ENCODE measurements at regions not wholly inside any gene's neighbourhood (a gene's known extent, or its start where the extent isn't known, plus 50 kb on each side); places are given as distances from the start of the nearest gene placed in this dataset.

DNA sequence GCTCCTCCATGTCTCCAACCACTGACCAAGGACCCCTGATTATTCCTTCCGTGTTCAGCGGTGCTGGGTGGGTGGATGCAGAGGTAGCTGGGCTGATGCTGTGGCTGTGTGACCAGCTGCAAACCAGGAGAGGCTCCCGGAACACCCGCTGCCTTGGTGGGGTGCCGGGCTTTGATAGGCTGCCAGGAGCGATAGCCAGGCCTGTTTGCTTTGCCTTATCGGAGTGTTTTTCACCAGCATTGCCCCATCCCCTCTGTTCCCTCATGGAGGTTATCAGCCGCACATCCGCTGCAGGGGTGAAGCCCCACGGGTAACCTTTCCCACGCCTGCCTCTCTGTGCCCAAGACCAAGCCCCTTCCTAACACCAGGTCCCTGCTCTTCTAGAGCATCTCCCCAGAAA is 354.3 kb downstream of the C16orf95 start:
- no peak for DNase-seq

DNA sequence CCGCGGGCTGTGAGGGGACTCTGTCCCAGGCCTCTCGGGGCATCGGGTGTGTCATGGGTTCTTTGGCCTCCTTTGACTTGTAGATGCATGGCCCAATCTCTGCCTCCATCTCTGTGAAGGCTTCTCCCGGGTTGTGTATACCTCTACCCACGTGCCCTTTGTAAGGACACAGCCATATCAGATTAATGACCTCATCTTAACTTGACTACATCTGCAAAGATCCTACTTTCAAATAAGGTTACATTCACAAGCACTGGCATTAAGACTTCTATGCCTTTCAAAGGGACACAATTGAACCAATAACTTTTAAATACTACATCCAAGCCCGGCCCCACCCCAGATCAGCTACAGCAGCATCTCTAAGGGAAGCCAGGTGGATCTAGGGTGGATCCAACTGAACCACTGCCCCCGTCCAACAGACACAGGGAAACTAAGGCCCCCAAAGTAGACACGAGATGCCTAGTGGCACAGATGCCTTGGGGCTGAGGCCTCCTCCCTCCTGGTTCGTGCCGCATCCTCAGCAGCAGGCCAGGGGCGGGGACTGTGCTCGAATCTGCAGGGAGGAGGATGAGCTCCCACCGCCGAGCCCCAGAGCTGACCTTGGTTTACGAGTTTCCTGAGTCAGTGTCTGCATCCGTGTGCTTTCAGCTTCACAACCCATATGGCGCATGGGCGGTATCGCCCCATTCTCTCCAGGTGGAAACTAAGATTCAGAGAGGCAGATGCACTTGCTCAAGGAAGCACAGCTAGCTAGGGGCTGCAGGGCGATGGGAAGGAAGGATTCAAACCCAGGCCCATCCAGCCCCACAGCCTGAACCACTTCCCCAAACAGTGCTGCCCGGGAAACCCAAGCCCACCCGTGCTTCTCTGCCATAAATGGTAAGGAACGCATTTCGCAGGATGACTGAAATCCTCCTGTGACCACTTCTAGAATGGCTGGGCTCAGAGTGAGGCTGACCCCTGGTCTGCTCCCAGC is 353.3 kb downstream of the C16orf95 start:
- no peak for DNase-seq

DNA sequence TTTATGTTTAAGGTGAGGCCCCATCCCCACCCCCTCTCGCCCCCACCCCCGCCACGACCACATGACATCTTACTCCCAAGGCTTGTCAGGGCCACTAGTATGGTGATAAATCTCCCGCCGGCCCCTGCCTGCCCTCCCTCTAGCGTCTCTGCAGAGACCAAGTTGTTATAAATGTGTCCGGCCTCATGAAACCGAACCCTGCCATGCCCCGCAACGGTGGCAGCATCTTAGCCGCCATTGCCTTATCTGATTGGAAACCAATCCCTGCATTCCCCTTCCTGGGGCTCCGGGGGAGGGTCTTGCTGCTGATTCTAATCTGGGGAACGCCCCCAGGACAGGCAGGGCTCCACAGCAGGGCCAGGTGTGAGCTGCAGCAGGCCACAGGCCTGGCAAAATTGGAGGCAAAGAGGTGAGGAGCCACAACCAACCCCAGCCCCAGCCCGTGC is 352.4 kb downstream of the C16orf95 start:
- DNase-seq: no peak

DNA sequence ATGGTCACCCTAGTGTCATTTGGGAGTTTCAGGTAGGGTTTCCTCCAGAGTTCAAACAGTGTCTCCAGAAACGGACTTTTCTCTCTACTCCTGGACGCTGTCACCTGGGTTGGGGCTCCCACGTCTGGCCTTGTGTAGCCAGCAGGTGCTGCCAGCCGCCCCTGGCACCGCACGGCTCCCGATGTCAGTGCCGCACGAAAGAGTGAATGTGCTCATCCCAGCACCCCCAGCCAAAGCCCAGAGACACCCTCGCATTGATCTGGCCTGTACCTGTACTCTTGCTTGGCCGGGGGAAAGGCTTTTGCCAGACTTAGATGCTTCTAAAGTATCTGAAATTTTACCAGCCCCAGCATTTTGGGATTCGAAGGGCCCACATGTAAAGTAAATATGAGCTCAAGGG is 351.9 kb downstream of the C16orf95 start:
- DNase-seq: no peak

DNA sequence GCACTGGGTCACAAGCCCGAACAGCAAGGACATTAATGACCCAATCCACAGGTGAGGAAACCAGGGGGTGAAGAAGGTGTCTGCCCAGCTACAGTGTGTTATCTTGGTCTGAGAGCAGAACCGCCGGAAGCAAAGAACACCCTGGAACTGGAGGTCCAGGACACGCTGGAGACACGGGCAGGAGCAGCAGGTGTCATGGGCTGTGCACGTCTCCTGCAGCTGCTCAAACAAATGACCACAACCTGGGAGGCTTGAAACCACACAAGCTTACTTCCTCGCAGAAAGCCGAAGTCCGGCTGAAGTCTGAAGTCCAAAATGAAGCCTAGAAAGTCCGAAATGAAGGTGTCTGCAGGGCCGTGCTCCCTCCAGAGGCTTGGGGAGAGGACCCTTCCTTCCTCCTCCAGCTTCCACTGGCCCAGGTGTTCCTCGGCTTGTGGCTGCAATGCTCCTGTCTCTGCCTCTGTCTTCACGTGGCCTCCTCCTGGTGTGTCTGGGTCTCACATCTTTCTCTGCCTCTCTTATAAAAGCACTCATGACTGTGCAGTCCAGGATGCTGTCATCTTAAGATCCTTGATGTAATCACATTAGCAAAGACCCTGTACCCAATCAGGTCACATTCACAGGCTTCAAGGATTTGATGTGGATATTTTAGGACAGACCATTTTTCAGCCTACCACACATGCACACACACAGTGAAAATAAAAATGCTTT is 351.2 kb downstream of the C16orf95 start:
- no peak for DNase-seq

DNA sequence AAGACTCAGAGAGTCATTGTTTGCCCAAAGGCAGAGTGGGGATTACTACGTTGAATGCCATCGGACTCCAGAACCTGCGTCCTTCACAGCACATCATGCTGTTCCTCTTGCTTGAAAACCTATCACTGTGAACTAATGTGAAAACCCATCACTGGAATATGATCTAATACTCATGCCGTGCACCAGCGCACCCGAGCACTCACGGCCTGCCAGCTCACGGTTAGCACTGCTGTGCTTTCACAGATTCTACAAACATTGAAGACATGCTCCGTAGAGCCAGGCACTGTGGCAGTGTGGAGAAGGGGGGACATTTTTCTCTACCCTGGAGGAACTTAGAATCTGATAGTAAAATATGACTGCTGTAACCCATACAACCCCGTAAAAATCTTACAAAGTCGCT is 350.4 kb downstream of the C16orf95 start:
- no peak for DNase-seq

DNA sequence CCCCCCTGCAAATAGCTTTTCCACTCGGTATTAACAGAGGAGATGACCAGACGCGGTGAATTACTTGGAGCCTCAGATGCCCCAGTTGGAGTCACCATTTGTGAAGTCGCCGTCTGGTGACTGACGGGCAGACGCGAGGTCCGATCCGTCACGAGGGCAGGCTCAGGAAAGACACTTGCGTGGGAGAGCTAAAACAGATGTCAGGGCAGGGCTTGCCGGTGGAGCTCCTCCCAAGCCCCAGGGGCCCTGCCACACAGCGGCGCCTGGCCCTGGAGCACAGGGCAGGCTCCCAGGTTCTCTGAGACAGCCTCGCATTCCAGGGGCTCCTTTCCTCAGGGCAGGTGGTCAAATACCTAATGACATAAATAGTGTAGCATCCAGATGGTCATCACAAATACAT is 348.3 kb downstream of the C16orf95 start:
- no peak for DNase-seq

DNA sequence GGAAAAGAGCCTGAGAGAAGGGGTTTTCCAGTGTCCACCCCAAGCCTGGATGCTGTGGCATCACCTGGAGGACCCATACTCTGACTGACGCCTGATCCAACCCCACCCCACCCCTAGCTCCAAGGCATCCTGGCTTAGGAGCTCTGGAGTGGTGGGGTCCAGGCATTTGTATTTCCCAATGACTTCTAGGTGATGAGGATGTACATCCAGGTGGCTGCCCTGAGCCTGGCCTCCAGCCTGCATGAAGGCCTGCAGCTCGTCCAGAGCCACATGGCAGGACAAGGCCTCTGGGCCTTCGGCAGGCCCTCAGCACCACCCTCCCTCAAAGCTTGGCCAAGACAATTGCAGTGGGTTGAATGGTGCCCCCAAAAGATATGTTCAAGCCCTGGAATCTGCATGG is 347.5 kb downstream of the C16orf95 start:
- DNase-seq: no peak

DNA sequence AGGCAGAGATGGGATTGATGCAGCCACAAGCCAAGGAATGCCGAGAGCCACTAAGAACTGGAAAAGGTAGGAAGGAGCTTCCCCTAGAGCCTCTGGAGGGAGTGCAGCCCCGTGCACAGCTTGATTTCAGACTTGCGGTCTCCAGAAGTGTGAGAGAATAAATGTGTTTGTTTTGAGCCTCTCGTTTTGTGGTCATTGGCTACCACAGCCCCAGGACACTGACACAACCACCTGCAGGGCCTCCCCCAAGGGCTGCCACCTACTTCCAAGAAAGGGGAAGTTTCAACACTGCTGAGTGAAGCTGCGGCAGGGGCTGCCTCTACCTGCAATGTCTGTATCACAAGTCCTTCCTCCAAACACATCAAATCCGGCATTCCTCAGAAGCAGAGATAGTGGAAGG is 346.9 kb downstream of the C16orf95 start:
- no peak for DNase-seq

DNA sequence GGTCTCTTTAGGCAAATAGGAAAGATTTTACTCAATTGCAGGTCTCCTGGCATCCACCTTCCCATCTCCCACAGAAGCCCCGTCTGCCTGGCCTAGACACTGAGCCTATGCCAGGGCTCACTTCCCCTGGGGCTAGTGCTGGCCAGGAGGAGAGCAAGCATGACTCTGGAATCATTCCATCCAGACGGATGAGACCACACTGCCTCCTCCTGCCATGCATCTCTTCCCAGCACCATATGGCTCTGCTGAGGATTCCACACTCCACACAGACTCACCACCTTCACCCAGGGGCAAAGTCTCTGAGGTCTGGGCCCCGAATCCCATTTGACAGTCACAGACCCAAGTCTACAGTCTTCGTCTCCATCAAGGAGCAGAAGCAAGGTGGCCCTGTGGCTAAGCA is 346.5 kb downstream of the C16orf95 start:
- DNase-seq: no peak

DNA sequence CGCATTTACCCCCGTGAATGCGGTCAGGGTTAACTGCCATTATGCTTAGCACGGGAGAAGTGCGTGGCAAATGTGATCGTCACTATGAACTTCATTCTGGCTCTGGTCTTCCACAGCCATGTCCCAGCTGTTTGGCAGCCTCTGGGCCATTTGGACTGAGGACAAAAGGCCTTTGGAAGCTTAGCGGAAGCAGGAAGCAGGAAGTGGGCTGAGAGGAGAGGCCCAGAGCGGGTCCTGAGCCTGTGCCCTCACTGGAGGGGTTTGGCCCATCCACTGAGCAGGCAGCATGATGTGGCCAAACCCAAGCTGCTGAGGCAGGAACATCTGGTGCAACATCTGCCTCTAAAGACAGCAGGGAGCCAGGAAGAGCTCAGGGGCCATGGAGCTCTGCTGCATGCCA is 345.9 kb downstream of the C16orf95 start:
- no peak for DNase-seq

DNA sequence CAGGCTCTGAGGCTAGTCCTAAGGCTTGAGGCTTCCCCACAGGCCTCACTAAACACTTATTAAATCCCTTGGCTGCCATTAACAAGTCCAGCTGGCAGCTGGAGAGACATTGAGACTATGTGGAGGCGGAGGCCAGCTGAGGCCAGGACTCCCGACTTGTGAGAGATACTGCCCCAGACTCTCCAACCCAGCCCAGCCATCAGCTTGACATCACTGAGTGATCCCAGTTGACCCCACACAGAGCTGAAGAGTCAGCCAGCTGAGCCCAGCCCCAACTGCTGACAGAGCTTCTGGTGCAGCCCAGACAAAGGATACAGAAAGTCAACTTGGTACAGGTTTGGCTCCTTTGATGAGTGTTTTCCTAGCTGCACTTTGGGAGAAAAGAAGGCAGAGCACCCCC is 343.1 kb downstream of the C16orf95 start:
- no peak for DNase-seq

DNA sequence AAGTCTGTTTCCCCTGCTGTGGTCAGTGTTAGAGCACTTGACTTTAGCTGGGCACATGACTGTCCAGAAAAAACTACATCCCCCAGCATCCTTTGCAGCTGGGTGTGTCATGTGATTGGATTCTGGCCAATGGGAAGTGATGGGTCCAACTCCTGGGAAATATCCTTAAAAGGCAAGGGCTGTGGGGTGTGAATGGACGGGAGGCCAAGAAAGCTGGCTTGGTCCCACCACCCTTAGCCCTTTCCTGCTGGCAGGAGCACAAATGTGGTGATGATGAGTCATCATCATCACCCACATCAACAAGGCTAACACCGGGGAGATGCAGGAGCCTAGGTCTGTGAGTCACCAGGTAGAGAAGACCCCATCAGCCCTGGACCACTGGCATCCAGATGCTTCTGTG is 341.7 kb downstream of the C16orf95 start:
- no peak for DNase-seq

DNA sequence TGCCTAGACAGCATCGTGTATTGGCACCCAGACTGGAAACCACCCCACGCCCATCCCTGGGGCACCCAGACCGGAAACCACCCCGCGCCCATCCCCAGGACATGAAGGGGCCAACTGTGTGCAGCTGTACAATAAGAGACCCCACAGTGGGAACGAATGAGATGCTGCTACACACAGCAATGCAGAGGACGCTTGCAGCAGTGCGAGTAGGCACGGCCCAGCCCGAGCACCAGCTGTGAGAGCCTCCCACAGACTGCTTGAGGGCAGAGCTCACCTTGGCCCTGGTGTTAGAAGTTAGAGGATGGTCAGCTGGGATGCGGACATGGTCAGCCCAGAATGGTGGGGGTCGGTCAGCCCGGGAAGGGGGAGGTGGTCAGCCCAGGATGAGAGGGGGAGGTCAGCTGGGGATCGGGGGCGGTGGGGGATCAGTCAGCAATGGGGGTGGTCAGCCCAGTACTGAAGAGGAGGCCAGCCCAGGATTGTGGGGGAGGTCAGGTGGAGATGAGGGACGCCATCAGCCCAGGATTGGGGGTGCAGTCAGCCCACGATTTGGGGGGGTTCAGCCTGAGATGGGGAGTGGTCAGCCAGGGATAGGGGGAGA is 340.0 kb downstream of the C16orf95 start:
- DNase-seq: no peak

DNA sequence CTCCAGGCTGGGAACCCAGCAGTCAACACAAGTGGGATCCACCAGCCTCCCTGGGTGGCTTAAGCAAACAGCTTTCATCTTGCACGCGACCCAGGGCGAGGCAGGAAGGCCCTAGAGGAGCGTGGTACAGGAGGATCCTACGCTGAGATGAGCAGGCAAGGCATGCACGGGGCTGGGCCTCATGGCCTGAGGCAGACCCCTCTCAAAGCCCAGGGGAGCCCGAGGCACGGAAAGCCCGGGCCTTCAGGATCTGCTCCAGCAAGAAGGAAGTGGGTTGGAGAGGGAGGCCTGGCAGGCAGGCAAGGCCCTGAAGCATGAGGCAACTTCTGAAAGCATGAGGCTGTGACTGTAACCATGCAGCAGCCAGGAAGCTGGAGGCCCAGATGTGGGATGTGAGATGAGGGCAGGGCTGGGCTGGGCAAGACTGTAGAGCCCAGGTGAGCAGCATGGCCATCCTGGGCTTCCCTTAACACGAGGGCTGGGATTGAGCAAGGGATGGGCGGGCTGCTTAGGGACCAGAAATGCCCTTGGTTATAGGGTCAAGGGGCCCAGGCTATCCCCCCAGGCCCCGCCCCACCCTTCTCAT is 338.7 kb downstream of the C16orf95 start:
- DNase-seq: no peak

DNA sequence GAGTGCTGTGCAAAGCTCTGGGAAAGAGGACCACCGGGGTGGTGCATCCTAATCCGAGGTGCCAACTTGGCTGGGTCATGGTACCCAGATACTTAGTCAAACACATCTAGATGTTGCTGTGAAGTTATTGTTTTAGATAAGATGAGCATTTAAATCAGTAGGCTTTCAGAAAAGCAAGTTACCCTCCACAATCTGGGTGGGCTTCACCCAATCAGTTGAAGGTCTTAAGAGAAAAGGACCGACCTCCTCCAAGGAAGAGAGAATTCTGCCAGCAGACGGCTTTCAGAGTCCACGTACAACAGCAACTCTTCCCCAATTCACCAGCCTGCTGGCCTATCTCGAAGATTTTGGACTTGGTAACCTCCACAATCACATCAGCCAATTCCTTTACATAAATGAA is 338.1 kb downstream of the C16orf95 start:
- DNase-seq: no peak

DNA sequence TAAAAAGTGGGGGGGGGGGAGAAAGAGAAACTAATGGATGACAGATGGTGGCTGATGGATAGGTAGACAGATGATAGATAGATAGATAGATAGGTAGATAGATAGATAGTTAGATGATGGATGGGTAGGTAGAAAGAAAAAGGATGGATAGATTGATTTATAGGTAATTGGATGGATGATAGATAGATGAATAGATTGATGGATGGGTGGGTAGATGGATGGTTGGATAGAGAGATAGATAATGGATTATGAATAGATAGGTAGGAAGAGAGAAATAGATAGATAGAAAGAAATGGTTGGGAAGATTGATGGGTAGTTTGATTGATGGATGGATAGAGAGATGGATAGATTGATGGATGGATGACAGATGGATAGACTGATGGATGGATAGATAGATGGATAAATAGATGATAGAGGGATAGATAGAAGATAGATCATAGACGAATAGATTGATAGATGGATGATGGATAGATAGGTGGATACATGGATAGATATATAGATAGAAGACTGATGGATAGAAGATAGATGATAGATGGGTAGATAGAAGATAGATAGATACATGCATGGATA is 337.1 kb downstream of the C16orf95 start:
- DNase-seq: no peak

DNA sequence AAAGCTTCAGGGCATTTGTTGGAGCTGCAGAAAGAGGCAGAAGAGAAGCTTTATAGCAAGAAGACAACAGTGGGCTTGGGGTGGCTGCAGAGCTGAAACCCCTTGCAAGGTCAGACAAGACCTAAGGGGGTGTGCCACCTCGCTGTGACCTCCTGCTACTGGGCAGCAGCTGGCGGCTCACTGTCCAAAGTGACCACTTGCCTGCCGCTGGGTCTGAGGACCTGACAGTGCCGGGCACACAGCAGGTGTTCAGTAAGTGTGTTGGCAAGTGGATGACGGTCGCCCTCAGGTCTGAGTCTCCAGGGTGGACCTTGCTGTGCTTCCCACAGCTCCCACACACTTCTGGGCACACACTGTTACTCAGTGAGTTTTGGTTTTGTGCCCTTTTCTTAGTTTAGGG is 336.5 kb downstream of the C16orf95 start:
- DNase-seq: no peak

DNA sequence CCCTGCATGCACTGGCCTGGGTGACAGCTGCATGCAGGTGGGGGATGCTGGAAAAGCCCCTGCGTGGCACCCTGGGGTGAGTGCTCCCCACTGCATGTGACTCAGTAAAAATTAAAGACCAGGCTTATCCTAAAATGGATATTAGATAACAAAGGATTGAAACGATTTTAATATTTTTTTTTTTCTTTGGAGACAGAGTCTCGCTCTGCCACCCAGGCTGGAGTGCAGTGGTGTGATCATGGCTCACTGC is 334.9 kb downstream of the C16orf95 start:
- DNase-seq: no peak

DNA sequence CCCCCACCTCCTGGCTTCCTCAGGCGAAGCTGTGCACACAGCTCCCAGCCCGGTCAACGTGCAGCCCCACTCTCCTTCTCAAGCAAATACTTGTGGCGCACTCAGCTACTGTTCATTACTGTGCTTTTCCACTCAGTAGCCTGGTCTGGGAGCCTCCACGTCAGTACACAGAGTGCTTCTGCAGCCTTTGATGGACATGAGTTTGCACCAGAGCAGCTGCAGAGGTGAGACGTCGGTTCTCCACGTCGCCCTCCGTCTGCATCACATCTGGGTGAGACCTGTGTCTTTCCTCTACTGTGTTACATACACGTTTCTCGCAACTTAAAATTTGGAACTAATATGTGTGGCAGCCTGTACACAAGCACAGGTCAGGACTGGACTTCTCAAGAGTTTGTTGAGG is 334.3 kb downstream of the C16orf95 start:
- no peak for DNase-seq

DNA sequence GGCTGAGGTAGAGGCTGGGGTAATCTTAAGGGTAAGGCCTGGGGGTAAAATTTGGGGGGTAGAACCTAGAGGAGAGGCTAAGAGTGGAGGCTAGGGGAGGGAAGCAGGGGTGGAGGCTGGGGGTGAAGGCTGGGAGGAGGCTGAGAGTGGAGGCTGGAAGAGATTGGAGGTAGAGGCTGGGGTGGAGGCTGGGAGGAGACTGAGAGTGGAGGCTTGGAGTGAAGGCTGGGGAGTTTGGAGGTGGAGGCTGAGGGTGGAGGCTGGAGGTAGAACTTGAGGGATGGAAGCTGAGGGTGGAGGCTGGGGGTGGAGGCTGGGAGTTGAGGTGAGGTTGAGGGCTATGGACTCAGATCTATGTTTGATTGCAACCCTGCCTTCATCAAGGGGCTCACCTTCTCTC is 333.6 kb downstream of the C16orf95 start:
- DNase-seq: no peak

DNA sequence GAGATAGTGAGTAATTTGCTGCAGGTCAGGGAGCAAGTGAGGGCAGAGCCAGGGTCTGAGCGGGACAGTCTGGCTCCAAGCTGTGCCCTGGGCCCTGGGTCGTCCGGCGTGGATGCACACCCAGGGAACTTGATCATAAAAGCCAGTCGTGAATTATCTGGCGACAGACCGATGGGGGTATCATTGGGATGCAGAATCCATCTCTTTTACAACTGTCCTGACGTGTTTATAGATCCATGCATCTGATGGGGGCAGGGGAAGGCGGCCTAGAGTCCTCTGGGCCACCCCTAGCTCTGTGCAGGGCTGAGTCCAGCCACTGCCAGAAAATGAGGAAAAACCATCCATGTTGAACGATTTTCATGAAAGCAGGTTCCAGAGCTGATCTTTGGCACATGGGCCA is 332.8 kb downstream of the C16orf95 start:
- DNase-seq: no peak
